ENCODE measurements at regions not wholly inside any gene's neighbourhood (a gene's known extent, or its start where the extent isn't known, plus 50 kb on each side); places are given as distances from the start of the nearest gene placed in this dataset.

DNA sequence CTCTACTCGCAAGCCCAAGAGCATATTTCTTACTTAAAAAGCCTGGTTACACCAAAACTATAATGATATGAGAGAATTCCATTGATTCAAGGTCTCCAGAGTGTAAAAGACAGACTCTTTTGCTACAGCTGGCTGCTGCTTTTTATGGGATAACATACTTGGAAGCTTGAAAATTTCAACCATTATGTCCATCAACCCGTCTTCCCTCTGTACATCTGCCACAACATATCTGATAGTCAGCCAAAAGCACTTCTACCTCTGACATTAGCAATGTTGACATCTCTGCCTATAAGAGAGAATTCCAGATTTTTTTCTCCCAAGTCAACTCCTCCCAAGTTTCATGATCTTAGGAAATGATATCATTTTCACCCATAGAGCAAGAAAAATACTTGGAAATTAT lies 54.4 kb upstream of the IQCM start:
- Histone ChIP-seq H3K79me1 (ENCODE audit: low read length) (no peaks in the 10 kb centered on the region), H3K4me1 (ENCODE audit: control insufficient read depth in 1 of 2, insufficient read depth in 2 of 2, low read length in 2 of 2) (no peaks in the 10 kb centered on the region), H2AFZ (ENCODE audit: insufficient read depth, low read length, poor library complexity) (no peak overlapping the region), H4K12ac (ENCODE audit: low read depth, low read length) (no peak overlapping the region), H3K9me3 (ENCODE audit: insufficient read depth, low read depth, low read length) (no peaks in the 10 kb centered on the region), H3K14ac (ENCODE audit: low read length) (no peak overlapping the region), H2BK120ac (ENCODE audit: insufficient read depth, low read length, poor library complexity) (no peak overlapping the region), H2BK5ac (ENCODE audit: low read depth, low read length, poor library complexity) (no peak overlapping the region), H3K4me2 (ENCODE audit: low read length) (no peak overlapping the region), H3K27me3 (ENCODE audit: insufficient read depth, low read length) (no peaks in the 10 kb centered on the region), H3K79me2 (ENCODE audit: control insufficient read depth, insufficient read depth, low read length, poor library complexity) (no peaks in the 10 kb centered on the region), H4K91ac (ENCODE audit: low read depth, low read length) (no peak overlapping the region), H3K23ac (ENCODE audit: low read length) (no peak overlapping the region), H4K8ac (ENCODE audit: low read depth, low read length) (no peak overlapping the region), H3K18ac (ENCODE audit: low read length) (no peak overlapping the region), H3K27ac (ENCODE audit: low read depth, low read length) (no peak overlapping the region), H2BK12ac (ENCODE audit: low read length) (no peak overlapping the region), H3K9ac (ENCODE audit: low read length) (no peak overlapping the region), H2AK5ac (ENCODE audit: low read length) (no peak overlapping the region), H3K4me3 (ENCODE audit: low read depth, low read length) (no peak overlapping the region), H3K4ac (ENCODE audit: low read depth, low read length) (no peak overlapping the region), H3K36me3 (ENCODE audit: control insufficient read depth in 1 of 2, insufficient read depth in 2 of 2, low read length in 2 of 2) (no peaks in the 10 kb centered on the region)
- no CpG with 5 or more reads among the region's 2 CpGs for WGBS (ENCODE audit: extremely low coverage, insufficient coverage, insufficient read length)
- DNase-seq, result no peak

DNA sequence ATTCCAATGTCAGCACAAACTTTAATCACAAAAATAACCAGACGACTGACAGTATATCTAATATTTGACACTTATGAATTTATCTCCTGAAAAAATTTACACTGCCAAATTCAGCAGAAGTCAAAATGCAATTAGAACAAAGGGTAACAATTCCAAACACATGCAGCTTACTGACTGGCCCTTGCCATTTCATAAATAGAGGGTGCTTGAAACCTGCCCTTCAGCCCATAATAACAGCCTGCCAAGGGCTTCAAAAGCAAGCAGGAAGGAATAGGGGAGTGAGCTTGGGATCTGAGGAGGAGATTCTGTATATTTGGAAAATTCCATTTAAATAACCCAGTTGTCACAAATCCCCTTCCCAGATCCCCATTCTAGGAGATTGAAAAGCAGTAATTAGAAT lies 66.1 kb upstream of the IQCM start:
- peaks cover 0 to 2% of the 10 kb centered on the region in 2 experiments for H3K4me1 ChIP-seq (ENCODE audit: control insufficient read depth in 1 of 2, insufficient read depth in 2 of 2, low read length in 2 of 2)

DNA sequence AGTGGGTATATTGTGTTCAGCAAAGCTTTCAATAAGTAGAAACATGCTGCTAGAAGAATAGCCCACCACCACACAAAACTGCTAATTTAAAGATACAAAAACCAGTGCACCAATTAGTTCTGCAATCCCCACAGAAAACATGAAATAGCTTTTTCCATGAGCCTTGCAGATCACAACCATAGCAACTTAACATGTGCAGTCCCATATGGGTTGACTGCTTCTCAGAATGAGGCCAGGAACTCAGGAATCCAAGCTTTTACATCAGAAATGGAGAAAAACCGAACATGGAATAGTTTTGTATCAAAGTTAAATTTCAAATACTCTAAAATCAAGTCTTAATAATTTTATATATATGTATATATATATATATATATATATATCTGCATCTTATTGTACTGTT lies 66.6 kb upstream of the IQCM start:
- H3K18ac ChIP-seq (ENCODE audit: low read length), result no peak overlapping the region
- no peak overlapping the region for H4K91ac ChIP-seq (ENCODE audit: low read depth, low read length)
- H3K4me1 ChIP-seq (ENCODE audit: control insufficient read depth in 1 of 2, insufficient read depth in 2 of 2, low read length in 2 of 2), result peaks cover 0 to 2% of the 10 kb centered on the region in 2 experiments
- H3K9me3 ChIP-seq (ENCODE audit: insufficient read depth, low read depth, low read length), result no peaks in the 10 kb centered on the region
- H2AK5ac ChIP-seq (ENCODE audit: low read length), result no peak overlapping the region
- no peak overlapping the region for H2BK120ac ChIP-seq (ENCODE audit: insufficient read depth, low read length, poor library complexity)
- no peak overlapping the region for H4K12ac ChIP-seq (ENCODE audit: low read depth, low read length)
- H3K27ac ChIP-seq (ENCODE audit: low read depth, low read length), result no peak overlapping the region
- no peak overlapping the region for H3K4ac ChIP-seq (ENCODE audit: low read depth, low read length)
- H3K4me2 ChIP-seq (ENCODE audit: low read length), result no peak overlapping the region
- H2AFZ ChIP-seq (ENCODE audit: insufficient read depth, low read length, poor library complexity), result no peak overlapping the region
- H4K8ac ChIP-seq (ENCODE audit: low read depth, low read length), result no peak overlapping the region
- H2BK12ac ChIP-seq (ENCODE audit: low read length), result no peak overlapping the region
- no peak overlapping the region for H3K9ac ChIP-seq (ENCODE audit: low read length)
- H3K4me3 ChIP-seq (ENCODE audit: low read depth, low read length), result no peak overlapping the region
- peaks cover 3% of the 10 kb centered on the region for H3K79me1 ChIP-seq (ENCODE audit: low read length)
- H3K27me3 ChIP-seq (ENCODE audit: insufficient read depth, low read length), result no peaks in the 10 kb centered on the region
- H3K79me2 ChIP-seq (ENCODE audit: control insufficient read depth, insufficient read depth, low read length, poor library complexity), result no peaks in the 10 kb centered on the region
- no peak overlapping the region for H2BK5ac ChIP-seq (ENCODE audit: low read depth, low read length, poor library complexity)
- no CpG with 5 or more reads among the region's 1 CpG for WGBS (ENCODE audit: extremely low coverage, insufficient coverage, insufficient read length)
- H3K23ac ChIP-seq (ENCODE audit: low read length), result no peak overlapping the region
- H3K36me3 ChIP-seq (ENCODE audit: control insufficient read depth in 1 of 2, insufficient read depth in 2 of 2, low read length in 2 of 2), result no peaks in the 10 kb centered on the region
- no peak overlapping the region for H3K14ac ChIP-seq (ENCODE audit: low read length)
- DNase-seq, result no peak

More for the DNA sequence above, 66.1 kb upstream of the IQCM start:
- H2AFZ ChIP-seq (ENCODE audit: insufficient read depth, low read length, poor library complexity), result no peak overlapping the region
- H2BK12ac ChIP-seq (ENCODE audit: low read length), result no peak overlapping the region
- no peak overlapping the region for H3K4me3 ChIP-seq (ENCODE audit: low read depth, low read length)
- no peak overlapping the region for H4K12ac ChIP-seq (ENCODE audit: low read depth, low read length)
- peaks cover 3% of the 10 kb centered on the region for H3K79me1 ChIP-seq (ENCODE audit: low read length)
- no peak for DNase-seq
- no peak overlapping the region for H2AK5ac ChIP-seq (ENCODE audit: low read length)
- H3K23ac ChIP-seq (ENCODE audit: low read length), result no peak overlapping the region
- H3K14ac ChIP-seq (ENCODE audit: low read length), result no peak overlapping the region
- H2BK120ac ChIP-seq (ENCODE audit: insufficient read depth, low read length, poor library complexity), result no peak overlapping the region
- no peak overlapping the region for H3K9ac ChIP-seq (ENCODE audit: low read length)
- H2BK5ac ChIP-seq (ENCODE audit: low read depth, low read length, poor library complexity), result no peak overlapping the region
- H3K27me3 ChIP-seq (ENCODE audit: insufficient read depth, low read length), result no peaks in the 10 kb centered on the region
- H4K91ac ChIP-seq (ENCODE audit: low read depth, low read length), result no peak overlapping the region
- no peak overlapping the region for H4K8ac ChIP-seq (ENCODE audit: low read depth, low read length)
- no peak overlapping the region for H3K27ac ChIP-seq (ENCODE audit: low read depth, low read length)
- H3K18ac ChIP-seq (ENCODE audit: low read length), result no peak overlapping the region
- no peaks in the 10 kb centered on the region for H3K9me3 ChIP-seq (ENCODE audit: insufficient read depth, low read depth, low read length)
- no peak overlapping the region for H3K4ac ChIP-seq (ENCODE audit: low read depth, low read length)
- no CpG with 5 or more reads among the region's 1 CpG for WGBS (ENCODE audit: extremely low coverage, insufficient coverage, insufficient read length)
- H3K79me2 ChIP-seq (ENCODE audit: control insufficient read depth, insufficient read depth, low read length, poor library complexity), result no peaks in the 10 kb centered on the region
- no peaks in the 10 kb centered on the region for H3K36me3 ChIP-seq (ENCODE audit: control insufficient read depth in 1 of 2, insufficient read depth in 2 of 2, low read length in 2 of 2)
- no peak overlapping the region for H3K4me2 ChIP-seq (ENCODE audit: low read length)

DNA sequence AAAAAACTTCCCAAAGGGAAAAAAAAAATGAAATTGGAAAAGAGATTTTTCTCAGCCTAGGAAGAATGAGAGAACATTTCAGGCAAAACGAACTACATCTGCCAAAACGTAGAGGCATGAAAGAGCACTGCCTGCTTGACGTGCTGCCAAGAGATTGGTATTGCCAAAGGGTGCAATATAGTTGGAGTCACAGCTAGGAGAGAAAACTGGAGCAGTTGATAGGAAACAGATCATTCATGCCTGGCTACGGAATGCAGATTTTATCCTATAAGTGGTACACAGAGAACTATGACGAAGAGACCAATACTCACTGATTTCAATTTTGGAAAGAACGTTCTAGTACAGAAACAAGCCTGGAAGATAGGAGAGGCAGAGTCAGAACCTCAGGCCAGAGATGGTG lies 68.4 kb upstream of the IQCM start:
- Histone ChIP-seq H2BK120ac (ENCODE audit: insufficient read depth, low read length, poor library complexity) (no peak overlapping the region), H3K27me3 (ENCODE audit: insufficient read depth, low read length) (no peaks in the 10 kb centered on the region), H2BK5ac (ENCODE audit: low read depth, low read length, poor library complexity) (no peak overlapping the region), H3K23ac (ENCODE audit: low read length) (no peak overlapping the region), H3K27ac (ENCODE audit: low read depth, low read length) (no peak overlapping the region), H2BK12ac (ENCODE audit: low read length) (no peak overlapping the region), H3K79me1 (ENCODE audit: low read length) (peaks cover 3% of the 10 kb centered on the region), H2AK5ac (ENCODE audit: low read length) (no peak overlapping the region), H3K79me2 (ENCODE audit: control insufficient read depth, insufficient read depth, low read length, poor library complexity) (no peaks in the 10 kb centered on the region), H3K4me3 (ENCODE audit: low read depth, low read length) (no peak overlapping the region), H4K8ac (ENCODE audit: low read depth, low read length) (no peak overlapping the region), H4K91ac (ENCODE audit: low read depth, low read length) (no peak overlapping the region), H3K4me1 (ENCODE audit: control insufficient read depth in 1 of 2, insufficient read depth in 2 of 2, low read length in 2 of 2) (peaks cover 0 to 2% of the 10 kb centered on the region in 2 experiments), H3K4me2 (ENCODE audit: low read length) (no peak overlapping the region), H2AFZ (ENCODE audit: insufficient read depth, low read length, poor library complexity) (no peak overlapping the region), H3K18ac (ENCODE audit: low read length) (no peak overlapping the region), H3K9me3 (ENCODE audit: insufficient read depth, low read depth, low read length) (no peaks in the 10 kb centered on the region), H3K4ac (ENCODE audit: low read depth, low read length) (no peak overlapping the region), H4K12ac (ENCODE audit: low read depth, low read length) (no peak overlapping the region), H3K14ac (ENCODE audit: low read length) (no peak overlapping the region), H3K36me3 (ENCODE audit: control insufficient read depth in 1 of 2, insufficient read depth in 2 of 2, low read length in 2 of 2) (no peaks in the 10 kb centered on the region), H3K9ac (ENCODE audit: low read length) (no peak overlapping the region)
- no CpG with 5 or more reads among the region's 6 CpGs for WGBS (ENCODE audit: extremely low coverage, insufficient coverage, insufficient read length)
- no peak for DNase-seq

Data from trophoblast cell (in vitro differentiated cells and primary cell).